ENCODE measurements at regions not wholly inside any gene's neighbourhood (a gene's known extent, or its start where the extent isn't known, plus 50 kb on each side); places are given as distances from the start of the nearest gene placed in this dataset.
"Not testable (repeated sequence)": the region's sequence is repeated elsewhere in the genome, so short reads cannot be mapped to it uniquely, and the experiment has no call there.

DNA sequence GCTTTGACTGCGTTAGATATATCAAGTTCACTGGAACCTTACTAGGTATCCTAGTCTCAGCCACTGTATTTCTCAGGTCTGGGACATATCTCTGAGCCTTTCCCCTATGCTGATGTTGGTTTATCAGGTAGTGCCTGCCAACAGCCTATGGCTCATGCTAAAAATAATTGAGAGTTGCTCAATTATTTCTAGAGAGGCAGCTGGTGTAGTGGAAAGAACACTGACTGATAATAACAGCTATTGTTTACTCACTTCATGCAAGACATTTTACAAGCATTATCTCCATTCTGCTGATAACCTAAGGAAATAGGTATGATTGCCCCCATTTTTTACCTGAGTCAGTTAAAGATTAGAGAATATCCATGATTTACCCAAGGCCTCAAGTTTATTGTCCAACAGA lies 231.4 kb downstream of the LRRN1 start:
- no peak for DNase-seq

DNA sequence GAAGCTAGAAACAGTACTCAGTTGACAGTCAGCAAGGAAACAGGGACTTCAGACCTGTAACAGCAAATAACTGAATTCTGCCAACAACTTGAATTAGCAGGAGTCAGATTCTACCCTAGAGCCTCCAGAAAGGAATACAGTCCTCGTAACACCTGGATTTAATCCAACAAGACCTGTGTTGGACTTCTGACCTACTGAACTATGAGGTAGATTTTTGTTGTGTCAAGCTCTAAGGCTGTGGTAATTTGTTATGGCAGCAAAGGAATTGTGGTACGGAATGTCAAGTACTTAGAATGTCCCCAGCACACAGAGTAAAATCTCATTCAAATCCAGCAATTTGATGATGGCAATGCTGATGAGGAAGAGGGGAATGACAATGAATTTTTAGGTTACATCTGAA lies 234.1 kb downstream of the LRRN1 start:
- no peak for DNase-seq

DNA sequence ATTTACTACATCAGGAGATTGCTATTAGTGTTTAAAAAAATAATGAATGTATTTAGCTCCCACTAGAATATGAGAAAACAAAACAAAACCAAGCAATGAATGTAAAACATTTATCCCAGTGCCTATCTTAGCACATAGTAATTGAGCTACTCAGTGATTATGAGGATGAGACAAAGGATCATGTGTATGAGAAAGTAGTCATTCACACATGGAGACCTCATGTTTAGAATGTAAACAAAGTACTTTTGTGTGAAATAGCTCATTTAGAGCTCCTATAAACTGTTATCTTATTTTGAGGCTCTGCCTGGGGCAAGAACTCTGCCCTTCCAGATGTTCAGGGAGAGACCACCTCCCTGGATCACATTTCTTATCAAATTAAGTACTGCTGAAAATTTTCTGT lies 236.8 kb downstream of the LRRN1 start:
- DNase-seq, result no peak

DNA sequence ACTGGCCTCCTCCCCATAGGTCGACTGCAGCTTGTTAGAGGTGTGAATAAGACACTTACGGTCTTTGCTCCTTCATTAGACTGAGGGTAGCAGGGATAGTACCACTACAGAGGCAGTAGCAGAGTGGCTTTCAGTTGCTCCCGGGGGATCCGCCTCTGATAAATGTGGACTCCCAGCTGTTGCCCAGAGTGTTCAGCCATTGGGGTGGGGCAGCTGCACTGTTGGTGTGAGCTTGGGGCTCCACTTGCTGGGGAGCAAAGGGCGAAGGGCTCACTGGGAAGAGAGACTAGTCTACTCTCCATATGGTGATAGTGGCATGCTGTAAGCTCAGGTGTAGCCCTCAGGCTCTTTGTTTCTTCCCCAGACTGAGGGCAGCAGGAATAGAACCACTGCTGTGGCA lies 239.1 kb downstream of the LRRN1 start:
- DNase-seq, result no peak

DNA sequence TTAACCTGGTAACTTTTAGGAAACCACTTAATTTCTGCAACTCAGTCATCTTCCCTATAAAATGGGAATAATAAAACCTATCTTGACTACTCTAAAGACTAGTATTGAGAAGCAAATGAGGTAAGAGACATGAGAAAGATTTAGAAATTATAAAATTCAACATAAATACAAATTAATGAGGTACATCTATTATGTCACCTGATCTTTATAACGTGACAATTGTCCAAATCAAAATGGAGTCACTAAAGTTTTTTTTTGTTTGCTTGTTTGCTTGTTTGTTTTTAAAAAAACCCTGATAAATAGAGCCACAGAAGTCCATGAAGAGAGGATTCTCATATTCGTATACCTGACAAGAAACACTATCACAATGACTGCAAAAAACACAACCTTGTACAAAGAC lies 242.8 kb downstream of the LRRN1 start:
- no peak for DNase-seq

DNA sequence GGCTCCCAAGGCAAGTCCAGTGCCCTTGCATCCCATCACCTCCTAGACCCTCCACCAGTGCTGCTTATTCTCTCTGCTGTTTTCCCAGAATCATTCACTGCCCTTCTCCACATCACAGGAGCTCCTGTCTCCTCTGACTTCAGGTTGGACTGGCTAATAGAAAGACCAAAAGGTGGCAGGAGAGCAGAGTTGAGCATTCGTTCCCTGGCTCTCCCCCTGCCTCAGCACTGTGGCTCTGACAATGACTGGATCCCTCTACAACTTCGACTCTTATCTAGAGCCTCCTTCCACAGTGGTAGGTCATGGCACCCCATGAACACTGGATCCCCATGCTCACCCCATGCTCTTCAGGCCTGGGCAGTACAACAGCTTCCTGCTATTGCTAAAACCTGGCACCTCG lies 243.6 kb downstream of the LRRN1 start:
- DNase-seq, result no peak

DNA sequence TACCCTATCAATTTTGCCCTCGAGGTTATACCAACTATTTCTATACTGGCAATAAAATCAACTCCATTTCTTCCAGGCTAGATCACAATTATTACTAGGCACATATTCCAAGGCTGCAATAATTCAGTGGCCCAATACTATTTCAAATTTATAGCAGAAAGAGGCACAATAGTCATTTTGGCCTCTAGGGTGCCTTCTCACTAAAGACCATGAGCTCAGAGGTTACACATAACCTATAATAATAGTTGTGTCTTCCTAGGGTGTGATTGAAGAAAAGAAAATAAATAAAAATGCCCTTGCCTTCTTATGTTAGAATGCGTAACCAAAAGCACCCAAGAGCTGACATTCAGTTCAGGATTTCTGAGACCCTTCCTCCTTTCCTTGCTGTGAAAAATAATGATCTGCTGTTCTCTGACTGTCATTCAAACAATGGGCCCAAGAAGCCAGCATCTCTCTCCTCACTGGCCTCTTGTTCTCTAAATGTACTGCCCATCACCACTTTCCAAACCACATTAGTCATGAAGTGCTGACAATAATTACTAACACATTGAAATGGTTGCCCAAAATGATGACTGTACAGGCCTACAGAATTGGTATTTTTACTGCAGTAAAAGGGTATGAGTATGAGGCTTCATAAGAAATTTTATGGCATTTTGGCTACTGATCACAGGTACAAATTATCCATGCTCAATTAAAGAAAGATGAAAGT lies 244.8 kb downstream of the LRRN1 start:
- no peak for DNase-seq

DNA sequence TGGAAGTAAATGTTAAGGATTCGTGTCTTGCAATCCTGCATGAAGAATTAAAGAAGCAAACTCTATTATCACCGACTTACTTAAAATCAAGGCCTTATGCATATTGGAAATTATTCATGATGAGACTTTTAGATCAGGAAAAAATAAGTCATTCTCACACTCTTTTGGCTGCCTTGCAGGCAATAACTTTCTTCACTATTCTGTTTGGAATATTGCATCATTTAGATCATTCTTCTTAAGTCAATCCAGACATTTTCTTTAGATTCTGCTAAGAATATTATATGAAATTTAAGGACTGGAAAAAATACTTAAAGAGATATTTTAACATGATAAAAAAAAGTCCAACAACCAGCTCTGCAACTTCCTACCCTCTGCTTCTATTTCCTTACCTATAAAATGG lies 245.4 kb downstream of the LRRN1 start:
- DNase-seq, result no peak

DNA sequence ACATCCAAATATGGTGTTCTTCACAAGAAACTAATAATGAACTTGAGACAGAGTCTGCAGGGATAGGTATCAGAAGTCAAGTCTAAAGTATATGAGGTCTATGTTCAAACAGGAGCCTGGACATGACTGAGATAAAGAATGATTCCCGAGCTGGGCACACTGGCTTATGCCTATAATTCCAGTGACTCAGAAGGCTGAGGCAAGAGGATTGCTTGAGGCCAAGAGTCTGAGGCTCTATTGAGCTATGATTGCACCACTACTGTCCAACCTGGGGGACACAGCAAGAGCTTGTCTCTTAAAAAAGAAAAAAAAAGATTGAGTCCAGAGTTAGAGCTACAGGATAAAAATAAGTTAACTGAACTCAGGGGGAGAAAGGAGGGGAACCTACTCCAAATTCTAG lies 246.5 kb downstream of the LRRN1 start:
- DNase-seq, result no peak

DNA sequence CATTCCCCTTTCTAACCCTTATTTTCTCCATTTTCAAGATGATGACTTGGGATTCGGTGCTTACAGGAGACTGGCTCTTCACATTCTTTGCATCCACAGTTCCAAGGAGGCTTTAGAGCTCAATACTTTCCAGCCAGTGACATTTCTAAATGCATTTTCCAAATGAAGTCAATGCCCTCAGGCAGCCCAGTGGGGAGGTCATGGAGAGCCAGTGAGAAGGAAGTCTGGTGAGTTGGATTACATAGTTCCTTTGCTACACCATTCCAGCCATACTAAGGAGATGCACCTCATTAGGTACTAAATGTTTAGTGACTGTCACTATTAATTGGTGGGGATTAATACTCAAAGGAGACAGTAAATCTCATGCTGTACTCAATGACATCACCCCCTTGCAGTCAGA lies 248.1 kb downstream of the LRRN1 start:
- no peak for DNase-seq

DNA sequence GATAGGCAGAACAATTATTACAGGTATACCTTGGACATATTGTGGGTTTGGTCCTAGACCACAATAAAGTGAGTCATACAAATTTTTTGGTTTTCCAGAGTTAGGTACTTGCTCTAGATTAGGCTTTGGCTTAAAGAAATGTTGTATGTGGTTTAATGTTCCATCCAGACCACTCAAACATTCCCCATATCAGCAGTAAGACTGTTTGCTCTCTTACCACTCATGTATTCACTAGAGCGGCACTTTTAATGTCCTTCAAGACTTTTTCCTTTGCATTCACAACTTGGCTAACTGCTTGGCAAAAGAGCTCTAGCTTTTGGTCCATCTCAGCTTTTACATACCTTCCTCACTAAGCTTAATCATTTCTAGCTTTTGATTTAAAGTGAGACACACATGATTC lies 250.5 kb upstream of the SETMAR start:
- no peak for DNase-seq

DNA sequence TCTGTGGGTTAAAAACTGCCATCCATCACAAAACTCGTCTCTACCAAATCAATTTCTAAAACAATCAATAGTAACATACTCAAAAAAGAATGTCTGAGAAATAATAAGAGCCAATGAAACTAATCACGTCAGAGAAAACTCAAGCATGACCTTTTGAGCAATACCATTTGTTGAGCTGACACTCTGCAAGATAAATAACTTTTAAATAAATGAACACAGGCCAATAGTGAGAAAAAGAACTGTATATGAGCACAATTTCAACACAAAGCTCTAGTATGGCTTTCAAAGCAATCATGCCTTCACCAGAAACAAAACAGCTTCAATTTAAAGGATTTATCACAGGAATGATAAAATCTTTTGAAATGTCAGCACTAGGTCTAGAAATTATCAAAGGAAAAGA lies 249.2 kb upstream of the SETMAR start:
- DNase-seq, result no peak

DNA sequence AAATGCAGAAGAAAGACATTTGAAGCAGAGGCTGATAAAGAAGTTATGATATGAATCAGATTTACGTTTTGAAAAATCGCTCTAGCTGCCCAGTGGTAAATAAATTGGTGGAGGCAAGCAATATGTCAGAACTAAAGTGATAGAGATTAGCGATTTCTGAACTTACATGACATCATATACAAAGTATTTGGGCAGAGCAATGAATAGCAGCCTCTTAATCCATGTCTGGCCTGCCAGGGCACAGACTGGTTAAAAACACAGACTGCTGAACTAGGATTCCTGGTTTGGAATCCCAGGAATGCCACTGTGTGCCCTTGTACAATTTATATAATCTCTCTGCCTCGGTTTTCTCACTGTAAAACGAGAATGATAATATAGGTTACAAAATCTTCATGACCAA lies 243.1 kb upstream of the SETMAR start:
- no peak for DNase-seq

DNA sequence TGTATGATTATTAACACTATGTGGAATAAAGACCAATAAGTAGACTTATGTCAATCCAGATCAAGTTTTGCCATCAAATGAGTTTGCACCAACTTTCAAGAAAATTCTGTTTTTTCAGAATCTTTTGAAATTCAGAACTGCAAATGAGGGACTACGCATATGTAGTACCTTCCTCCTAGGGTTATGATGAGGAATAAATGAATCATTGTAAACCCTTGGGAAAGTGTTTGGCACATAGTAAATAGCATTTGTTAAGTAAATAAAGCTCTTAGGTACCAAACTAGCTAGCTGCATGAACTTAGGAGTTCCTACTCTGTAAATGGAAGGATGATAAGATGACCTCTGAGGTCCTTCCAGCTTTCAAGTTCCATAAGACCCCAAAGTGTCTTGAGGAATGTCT lies 242.6 kb upstream of the SETMAR start:
- no peak for DNase-seq

DNA sequence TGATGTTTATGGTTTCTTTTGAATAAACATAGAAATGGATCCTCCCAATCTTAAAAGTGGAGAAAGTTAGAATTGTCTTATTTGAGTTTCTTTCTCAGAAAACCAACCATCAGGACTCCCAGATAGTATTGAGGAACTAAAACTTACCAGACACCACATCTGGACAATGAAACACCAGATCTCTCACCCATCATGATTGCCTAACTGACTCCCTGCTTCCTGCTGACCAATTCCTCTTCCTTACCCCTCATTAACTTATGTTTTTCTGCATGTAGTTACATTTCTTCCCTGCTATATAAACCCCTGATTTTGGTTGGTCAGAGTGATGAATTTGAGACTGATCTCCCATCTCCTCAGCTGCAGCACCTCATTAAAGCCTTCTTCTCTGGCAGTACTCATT lies 242.0 kb upstream of the SETMAR start:
- no peak for DNase-seq

DNA sequence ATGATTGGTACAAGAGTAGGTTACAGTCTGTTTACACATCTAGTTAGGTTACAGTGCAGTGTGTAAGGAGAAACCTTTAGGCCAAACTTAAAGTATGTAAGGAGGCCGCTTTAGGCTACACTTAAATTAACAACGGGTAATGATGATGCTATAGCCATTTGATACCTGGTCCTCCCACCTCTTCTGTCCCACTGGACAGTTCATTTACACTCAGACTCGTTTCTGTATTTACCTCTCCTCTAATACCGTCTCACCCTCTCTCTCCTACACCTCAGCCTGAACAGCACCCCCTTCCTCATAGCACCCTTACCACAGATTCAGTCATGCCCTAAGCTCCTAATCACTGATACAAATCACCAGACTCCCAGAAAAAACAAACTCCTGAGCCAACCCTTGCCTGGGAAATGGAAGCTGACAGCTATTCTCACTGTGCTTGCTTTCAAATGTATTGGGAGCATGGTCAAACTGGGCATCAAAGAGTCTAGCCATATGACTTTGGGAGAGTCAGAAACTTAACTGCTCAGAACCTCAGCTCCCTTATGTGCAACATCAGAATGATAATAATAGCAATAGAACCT lies 241.3 kb upstream of the SETMAR start:
- DNase-seq, result no peak

DNA sequence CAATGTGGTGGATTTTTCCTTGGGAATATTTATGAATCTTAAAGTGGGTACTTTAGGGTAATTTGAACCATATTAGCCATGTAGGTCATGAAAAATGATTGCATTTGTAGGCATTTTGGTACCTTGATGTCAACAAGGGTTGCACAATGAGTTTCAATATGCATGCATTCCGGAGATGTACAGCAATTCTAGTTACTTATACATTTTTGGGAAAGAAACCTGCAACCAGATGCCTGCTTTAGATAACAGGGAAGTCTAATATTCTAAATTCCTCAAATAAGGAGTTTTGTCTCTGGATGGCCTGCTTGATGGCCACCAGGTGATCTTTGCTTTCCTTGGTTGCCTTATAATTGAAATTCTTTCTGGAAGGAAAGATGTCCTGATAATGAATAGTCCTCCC lies 240.5 kb upstream of the SETMAR start:
- DNase-seq, result no peak

DNA sequence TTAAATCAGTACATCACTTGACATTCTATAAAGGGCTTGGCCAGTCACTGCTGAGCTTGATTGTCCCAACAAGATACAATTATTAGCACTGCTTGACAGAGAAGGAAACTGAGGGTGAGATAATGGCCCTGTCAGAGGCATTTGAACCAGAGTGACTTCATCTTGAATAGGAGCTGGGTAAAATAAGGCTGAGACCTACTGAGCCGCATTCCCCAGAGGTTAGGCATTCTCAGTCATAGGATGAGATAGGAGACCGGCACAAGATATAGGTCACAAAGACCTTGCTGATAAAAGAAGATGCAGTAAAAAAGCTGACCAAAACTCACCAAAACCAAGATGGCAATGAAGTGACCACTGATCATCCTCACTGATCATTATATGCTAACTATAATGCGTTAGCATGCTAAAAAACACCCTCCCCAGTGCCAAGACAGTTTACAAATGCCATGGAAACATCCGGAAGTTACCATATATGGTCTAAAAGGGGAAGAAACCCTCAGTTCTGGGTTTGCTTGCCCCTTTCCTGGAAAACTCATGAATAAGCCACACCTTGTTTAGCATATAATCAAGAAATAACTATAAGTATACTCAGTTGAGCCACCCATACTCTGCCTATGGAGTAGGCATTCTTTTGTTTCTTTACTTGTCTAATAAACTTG lies 239.1 kb upstream of the SETMAR start:
- no peak for DNase-seq

DNA sequence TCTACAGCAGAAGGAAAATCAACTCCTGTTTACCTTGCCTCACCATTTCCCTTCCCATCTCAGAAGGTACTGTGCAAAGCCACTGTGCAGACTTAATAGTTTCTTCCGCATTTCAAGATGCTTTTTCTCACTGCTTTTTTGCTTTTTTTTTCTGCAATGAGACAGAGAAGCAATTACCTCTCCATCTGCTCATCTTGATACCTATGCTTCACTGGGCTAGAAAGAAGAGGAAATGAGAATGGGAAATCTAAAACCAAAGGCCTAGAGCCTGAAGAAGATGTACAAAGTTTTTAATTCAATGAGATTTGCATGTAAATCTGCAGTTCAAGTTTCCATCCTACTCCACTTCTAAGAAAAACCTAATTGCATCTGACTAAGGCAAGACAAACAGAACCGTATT lies 238.1 kb upstream of the SETMAR start:
- DNase-seq, result no peak

DNA sequence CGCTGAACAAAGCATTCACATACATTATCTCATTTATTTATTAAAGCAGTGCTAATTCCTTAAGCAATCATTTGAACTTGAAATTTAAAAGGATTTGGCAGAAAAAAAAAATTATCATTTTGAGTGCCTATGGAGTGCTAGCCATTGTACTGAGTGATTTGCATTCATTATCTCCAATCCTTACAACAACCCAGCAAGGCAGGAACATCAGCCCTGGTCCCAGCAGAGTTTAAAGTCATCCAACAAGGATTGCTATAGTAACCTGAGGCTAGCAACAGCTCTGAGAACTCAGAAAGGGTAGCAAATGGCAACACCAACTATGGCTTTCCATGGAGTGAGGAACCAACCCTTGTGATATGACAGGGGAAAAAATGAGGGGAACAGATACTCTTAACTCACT lies 237.6 kb upstream of the SETMAR start:
- no peak for DNase-seq

DNA sequence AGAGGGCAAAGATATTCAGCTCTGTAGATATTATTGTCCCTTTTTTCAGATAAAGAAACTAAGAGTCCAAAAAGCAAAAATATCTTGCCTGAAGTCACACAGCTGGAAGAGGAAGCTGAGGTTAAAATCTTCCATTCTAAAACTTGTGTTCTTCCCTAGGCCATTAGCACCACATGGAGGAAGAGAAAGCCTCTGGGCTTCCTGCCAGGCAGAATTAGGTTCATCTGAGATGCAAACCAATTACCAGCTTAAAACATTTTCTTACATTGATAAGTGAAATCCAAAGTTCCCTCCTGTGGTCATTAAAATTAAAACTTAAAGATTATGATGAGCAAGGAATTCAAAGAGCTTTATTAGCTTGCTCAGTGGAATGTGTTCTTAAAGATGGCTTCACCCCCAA lies 235.3 kb upstream of the SETMAR start:
- no peak for DNase-seq

DNA sequence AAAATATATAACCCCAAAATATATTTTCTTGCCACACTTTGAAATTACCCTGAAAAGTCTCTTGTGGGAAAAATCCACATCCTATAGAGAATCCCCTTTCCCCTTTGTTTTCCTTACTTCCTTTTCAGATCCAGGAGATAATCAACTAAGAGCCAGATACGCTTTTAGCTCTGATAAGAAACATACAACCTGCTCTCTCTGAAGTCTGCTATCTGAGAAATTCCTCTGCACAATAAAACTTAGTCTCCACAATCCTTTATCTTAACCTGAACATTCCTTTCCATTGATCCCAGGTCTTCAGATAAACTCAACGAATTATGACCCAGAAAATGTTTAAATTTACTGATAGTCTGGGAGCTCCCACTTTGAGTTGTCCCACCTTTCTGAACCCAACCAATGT lies 233.4 kb upstream of the SETMAR start:
- no peak for DNase-seq

DNA sequence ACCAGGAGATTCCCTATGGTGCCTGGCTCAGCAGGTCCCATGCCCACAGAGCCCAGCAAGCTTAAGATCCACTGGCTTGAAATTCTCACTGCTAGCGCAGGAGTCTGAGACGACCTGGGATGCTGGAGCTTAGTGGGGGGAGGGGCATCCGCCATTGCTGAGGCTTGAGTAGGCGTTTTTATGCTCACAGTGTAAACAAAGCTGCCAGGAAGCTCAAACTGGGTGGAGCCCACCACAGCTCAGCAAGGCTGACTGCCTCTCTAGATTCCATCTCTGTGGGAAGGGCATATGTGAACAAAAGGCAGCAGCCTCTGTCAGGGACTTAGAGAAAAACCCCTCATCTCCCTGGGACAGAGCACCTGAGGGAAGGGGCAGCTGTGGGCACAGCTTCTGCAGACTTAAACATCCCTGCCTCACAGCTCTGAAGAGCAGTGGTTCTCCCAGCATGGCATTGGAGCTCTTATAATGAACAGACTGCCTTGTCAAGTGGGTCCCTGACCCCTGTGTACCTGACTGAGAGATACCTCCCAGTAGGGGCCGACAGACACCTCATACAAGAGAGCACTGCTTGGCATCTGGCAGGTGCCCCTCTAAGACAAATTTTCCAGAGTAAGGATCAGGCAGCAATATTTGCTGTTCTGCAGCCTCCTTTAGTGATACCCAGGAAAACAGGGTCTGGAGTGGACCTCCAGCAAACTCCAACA lies 231.5 kb upstream of the SETMAR start:
- peak; percentile 25 for DNase-seq

DNA sequence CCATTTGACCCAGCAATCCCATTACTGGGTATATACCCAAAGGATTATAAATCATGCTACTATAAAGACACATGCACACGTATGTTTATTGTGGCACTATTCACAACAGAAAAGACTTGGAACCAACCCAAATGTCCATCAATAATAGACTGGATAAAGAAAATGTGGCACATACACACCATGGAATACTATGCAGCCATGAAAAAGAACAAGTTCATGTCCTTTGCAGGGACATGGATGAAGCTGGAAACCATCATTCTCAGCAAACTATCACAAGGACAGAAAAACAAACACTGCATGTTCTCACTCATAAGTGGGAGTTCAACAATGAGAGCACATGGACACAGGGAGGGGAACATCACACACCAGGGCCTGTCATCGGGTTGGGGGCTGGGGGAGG lies 225.9 kb upstream of the SETMAR start:
- not testable (repeated sequence) for DNase-seq

Data from SHP77 treated with DMSO at 0.1 percent for 48 hours (cell line).